Hepatocyte (in vitro differentiated cells): ENCODE measurements at regions not wholly inside any gene's neighbourhood (a gene's known extent, or its start where the extent isn't known, plus 50 kb on each side); places are given as distances from the start of the nearest gene placed in this dataset.
"Not testable (repeated sequence)": the region's sequence is repeated elsewhere in the genome, so short reads cannot be mapped to it uniquely, and the experiment has no call there.

Experiments used
- DNase-seq: peaks from one replicate; pipeline ENCODE4 v3.0.0-alpha.2; 2016; ENCODE audit warnings: low spot score
- H2AFZ ChIP-seq: fragments of 200-600 bp; sonication (generic); 2 replicates; pipeline ENCODE4 v1.6.0; 2016; ENCODE audit warnings: antibody characterized with exemption, mild to moderate bottlenecking
- H3K27ac ChIP-seq: fragments of 200-600 bp; sonication (generic); 2 replicates; pipeline ENCODE4 v1.5.1; 2016; ENCODE audit warnings: mild to moderate bottlenecking
- H3K27me3 ChIP-seq: fragments of 200-600 bp; sonication (generic); 2 replicates; pipeline ENCODE4 v1.6.1; 2016
- H3K36me3 ChIP-seq: fragments of 200-600 bp; sonication (generic); replicated peaks from 2 replicates; pipeline ENCODE4 v1.5.1; 2016; ENCODE audit warnings: low read depth; ENCODE audit not compliant: insufficient read depth
- H3K4me1 ChIP-seq: fragments of 200-600 bp; sonication (generic); 2 replicates; pipeline ENCODE4 v1.5.1; 2016; ENCODE audit warnings: mild to moderate bottlenecking, moderate library complexity; ENCODE audit not compliant: insufficient read depth
- H3K4me2 ChIP-seq: fragments of 200-600 bp; sonication (generic); 2 replicates; pipeline ENCODE4 v1.6.0; 2016
- H3K4me3 ChIP-seq: fragments of 200-600 bp; sonication (generic); 2 replicates; pipeline ENCODE4 v1.5.1; 2016; ENCODE audit warnings: mild to moderate bottlenecking
- H3K79me2 ChIP-seq: fragments of 200-600 bp; sonication (generic); 2 replicates; pipeline ENCODE4 v1.6.0; 2017; ENCODE audit warnings: mild to moderate bottlenecking
- H3K9me2 ChIP-seq: fragments of 200-600 bp; sonication (generic); replicated peaks from 2 replicates; pipeline ENCODE4 v1.6.0; 2017; ENCODE audit warnings: mild to moderate bottlenecking; ENCODE audit not compliant: insufficient read depth
- H3K9me3 ChIP-seq: fragments of 200-600 bp; sonication (generic); 2 replicates; pipeline ENCODE4 v1.5.1; 2016; ENCODE audit warnings: low read depth, mild to moderate bottlenecking
- H4K20me1 ChIP-seq: fragments of 200-600 bp; sonication (generic); 2 replicates; pipeline ENCODE4 v1.6.0; 2016; ENCODE audit warnings: mild to moderate bottlenecking; ENCODE audit not compliant: insufficient read depth, poor library complexity, severe bottlenecking
- CTCF ChIP-seq: fragments of 200-600 bp; sonication (generic); IDR thresholded peaks from 2 replicates; pipeline ENCODE4 v1.5.1; 2016; ENCODE audit warnings: antibody characterized with exemption, mild to moderate bottlenecking; ENCODE audit not compliant: poor library complexity
- EZH2 ChIP-seq: fragments of 200-600 bp; sonication (generic); IDR thresholded peaks from 2 replicates; pipeline ENCODE4 v1.6.1; 2016; ENCODE audit warnings: antibody characterized with exemption, mild to moderate bottlenecking, borderline replicate concordance
- EZH2phosphoT487 ChIP-seq: fragments of 200-600 bp; sonication (generic); IDR thresholded peaks from one replicate; pipeline ENCODE4 v1.6.1; 2018; ENCODE audit warnings: antibody characterized with exemption, mild to moderate bottlenecking, low read depth, moderate library complexity; ENCODE audit not compliant: unreplicated experiment, severe bottlenecking
- WGBS: methylation state at CpG from one replicate; pipeline ENCODE4 v1.1.6; 2016; ENCODE audit warnings: low lambda C conversion rate; ENCODE audit errors: missing lambda C conversion rate; 5-methylcytosine and 5-hydroxymethylcytosine counted together

GRCh38 chr5:125979636-125980035, 443.6 kb upstream of the GRAMD2B start:
- no peaks in the 10 kb centered on the region for H3K9me3 ChIP-seq
- no peaks in the 10 kb centered on the region for H3K9me2 ChIP-seq

GRCh38 chr5:125981016-125981415, 442.2 kb upstream of the GRAMD2B start:
- H3K4me2 ChIP-seq: no peak overlapping the region
- TF ChIP-seq CTCF: no peak
- no peak for TF ChIP-seq EZH2
- no peak for TF ChIP-seq EZH2phosphoT487
- no peaks in the 10 kb centered on the region for H3K4me1 ChIP-seq
- H3K36me3 ChIP-seq: no peaks in the 10 kb centered on the region
- no peak overlapping the region for H3K4me3 ChIP-seq
- DNase-seq: no peak
- H3K79me2 ChIP-seq: no peaks in the 10 kb centered on the region
- no peak overlapping the region for H3K27ac ChIP-seq
- H4K20me1 ChIP-seq: no peaks in the 10 kb centered on the region
- H3K27me3 ChIP-seq: no peaks in the 10 kb centered on the region
- H3K9me2 ChIP-seq: no peaks in the 10 kb centered on the region
- no peaks in the 10 kb centered on the region for H3K9me3 ChIP-seq
- no peak overlapping the region for H2AFZ ChIP-seq

More at GRCh38 chr5:125979636-125980035, 443.6 kb upstream of the GRAMD2B start:
- Histone ChIP-seq H3K4me3 (no peak overlapping the region), H3K79me2 (no peaks in the 10 kb centered on the region), H2AFZ (no peak overlapping the region), H4K20me1 (no peaks in the 10 kb centered on the region), H3K36me3 (no peaks in the 10 kb centered on the region), H3K4me2 (no peak overlapping the region), H3K27ac (no peak overlapping the region), H3K4me1 (no peaks in the 10 kb centered on the region), H3K27me3 (no peaks in the 10 kb centered on the region)
- WGBS: 74% methylated on average over 4 of the region's 4 CpGs
- TF ChIP-seq EZH2phosphoT487 (no peak), EZH2 (no peak), CTCF (no peak)
- DNase-seq: no peak

- no peak for DNase-seq
- TF ChIP-seq CTCF: no peak
- TF ChIP-seq EZH2: no peak
- TF ChIP-seq EZH2phosphoT487: no peak
- no peaks in the 10 kb centered on the region for H3K79me2 ChIP-seq
Measured at GRCh38 chr5:125987677-125988255, 435.4 kb upstream of the GRAMD2B start.

GRCh38 chr5:125992050-125992449, 431.2 kb upstream of the GRAMD2B start:
- Histone ChIP-seq H3K27ac (no peak overlapping the region), H3K4me1 (no peaks in the 10 kb centered on the region), H3K79me2 (no peaks in the 10 kb centered on the region), H4K20me1 (no peaks in the 10 kb centered on the region), H3K4me3 (no peak overlapping the region), H3K9me2 (no peaks in the 10 kb centered on the region), H2AFZ (no peak overlapping the region), H3K27me3 (no peaks in the 10 kb centered on the region), H3K36me3 (no peaks in the 10 kb centered on the region), H3K4me2 (no peak overlapping the region), H3K9me3 (no peaks in the 10 kb centered on the region)
- TF ChIP-seq CTCF: no peak
- no peak for TF ChIP-seq EZH2
- no peak for TF ChIP-seq EZH2phosphoT487
- WGBS: 48% methylated on average over 4 of the region's 4 CpGs
- no peak for DNase-seq

More at GRCh38 chr5:125987677-125988255, 435.4 kb upstream of the GRAMD2B start:
- H3K9me3 ChIP-seq: no peaks in the 10 kb centered on the region
- no peak overlapping the region for H3K4me2 ChIP-seq
- no peaks in the 10 kb centered on the region for H3K27me3 ChIP-seq
- H3K27ac ChIP-seq: no peak overlapping the region
- H2AFZ ChIP-seq: no peak overlapping the region
- no peaks in the 10 kb centered on the region for H3K9me2 ChIP-seq
- H3K4me1 ChIP-seq: no peaks in the 10 kb centered on the region
- H3K4me3 ChIP-seq: no peak overlapping the region
- H4K20me1 ChIP-seq: no peaks in the 10 kb centered on the region
- 80% methylated on average over 2 of the region's 2 CpGs for WGBS
- no peaks in the 10 kb centered on the region for H3K36me3 ChIP-seq

GRCh38 chr5:125999271-126000030, 423.8 kb upstream of the GRAMD2B start:
- not testable (repeated sequence) for H3K79me2 ChIP-seq, H3K27ac ChIP-seq, H3K4me1 ChIP-seq, H3K27me3 ChIP-seq, H2AFZ ChIP-seq, H3K36me3 ChIP-seq, H3K4me2 ChIP-seq, H3K9me3 ChIP-seq, H4K20me1 ChIP-seq, DNase-seq, H3K4me3 ChIP-seq, H3K9me2 ChIP-seq
- 94% methylated on average over 5 of the region's 5 CpGs for WGBS
